Endothelial cell (in vitro differentiated cells): ENCODE measurements at regions not wholly inside any gene's neighbourhood (a gene's known extent, or its start where the extent isn't known, plus 50 kb on each side); places are given as distances from the start of the nearest gene placed in this dataset.

Experiments
- DNase-seq: peaks from one replicate; pipeline ENCODE4 v3.0.0; 2021; ENCODE audit warnings: low spot score
- H3K27ac Mint-ChIP-seq: one replicate; pipeline ENCODE4 v1.8.0; 2021; ENCODE audit warnings: mixed read lengths, inconsistent platforms; ENCODE audit not compliant: unreplicated experiment
- H3K27me3 Mint-ChIP-seq: one replicate; pipeline ENCODE4 v1.8.0; 2021; ENCODE audit warnings: mild to moderate bottlenecking, moderate library complexity, mixed read lengths, inconsistent platforms; ENCODE audit not compliant: unreplicated experiment
- H3K36me3 Mint-ChIP-seq: one replicate; pipeline ENCODE4 v1.8.0; 2021; ENCODE audit warnings: mild to moderate bottlenecking, low read depth, mixed read lengths, inconsistent platforms; ENCODE audit not compliant: unreplicated experiment
- H3K4me1 Mint-ChIP-seq: one replicate; pipeline ENCODE4 v1.8.0; 2021; ENCODE audit warnings: mild to moderate bottlenecking, mixed read lengths, inconsistent platforms; ENCODE audit not compliant: unreplicated experiment
- H3K4me3 Mint-ChIP-seq: one replicate; pipeline ENCODE4 v1.8.0; 2021; ENCODE audit warnings: mild to moderate bottlenecking, mixed read lengths, inconsistent platforms; ENCODE audit not compliant: unreplicated experiment
- H3K9me3 Mint-ChIP-seq: one replicate; pipeline ENCODE4 v1.8.0; 2021; ENCODE audit warnings: mixed read lengths, inconsistent platforms; ENCODE audit not compliant: unreplicated experiment
- TF ChIP-seq, protein P1 (sequence below): fragments of 200-600 bp; sonication (generic); IDR thresholded peaks from one replicate; pipeline ENCODE4 v1.5.0; 2021; ENCODE audit warnings: antibody characterized with exemption; ENCODE audit not compliant: unreplicated experiment

DNA sequence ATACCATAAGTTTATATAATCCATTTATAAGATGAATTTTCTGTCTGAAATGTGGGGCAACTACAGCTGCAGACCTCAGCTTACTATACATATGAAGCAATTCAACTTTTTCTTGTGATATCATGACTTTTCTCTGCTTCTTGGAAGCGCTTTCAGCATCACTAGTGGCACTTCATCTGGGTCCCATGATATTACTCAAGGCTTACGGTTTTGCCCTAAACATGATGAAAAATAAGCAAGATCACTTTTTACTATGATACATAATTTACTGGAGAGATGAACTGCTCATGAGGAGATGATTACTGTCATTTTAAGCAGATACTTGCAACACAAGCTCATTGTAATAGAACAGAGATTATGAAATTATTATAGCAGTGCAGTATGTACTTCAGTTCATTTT is 258.0 kb upstream of the ZSWIM2 start:
- no peak overlapping the region for H3K4me3 Mint-ChIP-seq
- H3K4me1 Mint-ChIP-seq, result no peaks in the 10 kb centered on the region
- TF ChIP-seq, protein P1, sequence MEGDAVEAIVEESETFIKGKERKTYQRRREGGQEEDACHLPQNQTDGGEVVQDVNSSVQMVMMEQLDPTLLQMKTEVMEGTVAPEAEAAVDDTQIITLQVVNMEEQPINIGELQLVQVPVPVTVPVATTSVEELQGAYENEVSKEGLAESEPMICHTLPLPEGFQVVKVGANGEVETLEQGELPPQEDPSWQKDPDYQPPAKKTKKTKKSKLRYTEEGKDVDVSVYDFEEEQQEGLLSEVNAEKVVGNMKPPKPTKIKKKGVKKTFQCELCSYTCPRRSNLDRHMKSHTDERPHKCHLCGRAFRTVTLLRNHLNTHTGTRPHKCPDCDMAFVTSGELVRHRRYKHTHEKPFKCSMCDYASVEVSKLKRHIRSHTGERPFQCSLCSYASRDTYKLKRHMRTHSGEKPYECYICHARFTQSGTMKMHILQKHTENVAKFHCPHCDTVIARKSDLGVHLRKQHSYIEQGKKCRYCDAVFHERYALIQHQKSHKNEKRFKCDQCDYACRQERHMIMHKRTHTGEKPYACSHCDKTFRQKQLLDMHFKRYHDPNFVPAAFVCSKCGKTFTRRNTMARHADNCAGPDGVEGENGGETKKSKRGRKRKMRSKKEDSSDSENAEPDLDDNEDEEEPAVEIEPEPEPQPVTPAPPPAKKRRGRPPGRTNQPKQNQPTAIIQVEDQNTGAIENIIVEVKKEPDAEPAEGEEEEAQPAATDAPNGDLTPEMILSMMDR, result no peak
- no peaks in the 10 kb centered on the region for H3K36me3 Mint-ChIP-seq
- DNase-seq, result no peak
- no peaks in the 10 kb centered on the region for H3K27me3 Mint-ChIP-seq
- no peaks in the 10 kb centered on the region for H3K9me3 Mint-ChIP-seq
- H3K27ac Mint-ChIP-seq, result no peak overlapping the region

DNA sequence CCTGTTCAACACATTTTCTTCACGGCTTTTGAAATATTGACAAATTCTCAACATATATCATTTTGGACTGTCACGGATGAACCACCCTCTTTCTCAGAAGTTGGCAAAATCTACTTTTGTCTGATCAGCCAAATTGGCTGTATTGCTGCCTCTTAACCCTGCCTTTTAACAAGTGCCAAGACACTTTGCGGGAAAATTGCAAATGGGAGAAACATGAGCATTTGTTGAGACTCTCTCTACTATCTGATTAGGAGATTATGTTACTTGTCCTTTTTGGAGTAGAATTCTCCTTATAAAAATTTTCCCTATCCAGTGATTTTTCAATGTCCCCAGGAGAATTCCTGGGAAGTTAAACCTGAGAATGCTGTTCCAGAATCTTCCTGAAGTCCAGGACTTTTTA is 256.2 kb upstream of the ZSWIM2 start:
- no peak overlapping the region for H3K4me3 Mint-ChIP-seq
- H3K4me1 Mint-ChIP-seq, result no peaks in the 10 kb centered on the region
- no peak overlapping the region for H3K27ac Mint-ChIP-seq
- TF ChIP-seq, protein P1, result no peak
- H3K36me3 Mint-ChIP-seq, result no peaks in the 10 kb centered on the region
- no peak for DNase-seq
- H3K9me3 Mint-ChIP-seq, result no peaks in the 10 kb centered on the region
- no peaks in the 10 kb centered on the region for H3K27me3 Mint-ChIP-seq

DNA sequence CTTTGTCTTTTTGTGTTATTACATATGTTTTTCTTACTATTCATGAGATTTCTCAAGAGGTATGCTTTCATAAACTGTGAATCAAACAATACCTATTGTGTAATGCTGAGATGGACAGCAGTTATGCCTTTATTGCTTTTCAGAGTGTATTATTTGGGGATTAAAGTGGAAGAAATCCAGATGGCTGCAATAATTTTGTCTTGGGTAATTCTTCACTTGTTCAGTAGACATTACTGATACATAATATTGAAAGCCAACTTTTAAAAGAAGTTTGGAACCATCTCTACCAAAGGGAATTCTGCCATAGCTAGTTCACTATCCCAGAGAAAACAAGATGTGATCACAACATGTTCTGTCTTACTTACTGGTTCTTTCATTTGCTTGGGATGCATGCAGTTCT is 253.4 kb upstream of the ZSWIM2 start:
- Mint-ChIP-seq H3K4me3 (no peak overlapping the region), H3K27ac (no peak overlapping the region), H3K36me3 (no peaks in the 10 kb centered on the region), H3K27me3 (no peaks in the 10 kb centered on the region), H3K9me3 (no peaks in the 10 kb centered on the region), H3K4me1 (no peaks in the 10 kb centered on the region)
- no peak for DNase-seq
- TF ChIP-seq, protein P1, result no peak

DNA sequence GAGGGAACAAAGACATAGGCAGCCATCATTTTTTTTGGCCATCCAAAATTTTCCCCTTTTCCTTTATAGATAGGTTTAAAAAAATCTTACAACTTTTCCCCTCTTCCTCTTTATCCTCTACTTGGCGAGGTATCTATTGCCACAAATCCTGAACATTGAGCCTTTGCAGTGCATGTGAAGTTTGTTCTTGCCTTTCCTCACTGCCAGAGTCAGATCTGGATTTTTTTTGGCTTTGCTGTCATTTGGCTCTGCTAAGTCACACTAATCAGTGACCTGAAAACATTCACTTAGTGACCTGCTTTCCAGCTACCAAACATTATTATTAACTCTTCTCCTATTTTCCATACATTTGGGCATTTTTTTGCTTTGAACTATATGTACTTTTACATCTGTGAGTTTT is 249.2 kb upstream of the ZSWIM2 start:
- H3K4me1 Mint-ChIP-seq, result peaks cover 11% of the 10 kb centered on the region
- H3K4me3 Mint-ChIP-seq, result no peak overlapping the region
- no peaks in the 10 kb centered on the region for H3K27me3 Mint-ChIP-seq
- H3K36me3 Mint-ChIP-seq, result no peaks in the 10 kb centered on the region
- no peak for DNase-seq
- H3K9me3 Mint-ChIP-seq, result no peaks in the 10 kb centered on the region
- TF ChIP-seq, protein P1, result no peak
- no peak overlapping the region for H3K27ac Mint-ChIP-seq

DNA sequence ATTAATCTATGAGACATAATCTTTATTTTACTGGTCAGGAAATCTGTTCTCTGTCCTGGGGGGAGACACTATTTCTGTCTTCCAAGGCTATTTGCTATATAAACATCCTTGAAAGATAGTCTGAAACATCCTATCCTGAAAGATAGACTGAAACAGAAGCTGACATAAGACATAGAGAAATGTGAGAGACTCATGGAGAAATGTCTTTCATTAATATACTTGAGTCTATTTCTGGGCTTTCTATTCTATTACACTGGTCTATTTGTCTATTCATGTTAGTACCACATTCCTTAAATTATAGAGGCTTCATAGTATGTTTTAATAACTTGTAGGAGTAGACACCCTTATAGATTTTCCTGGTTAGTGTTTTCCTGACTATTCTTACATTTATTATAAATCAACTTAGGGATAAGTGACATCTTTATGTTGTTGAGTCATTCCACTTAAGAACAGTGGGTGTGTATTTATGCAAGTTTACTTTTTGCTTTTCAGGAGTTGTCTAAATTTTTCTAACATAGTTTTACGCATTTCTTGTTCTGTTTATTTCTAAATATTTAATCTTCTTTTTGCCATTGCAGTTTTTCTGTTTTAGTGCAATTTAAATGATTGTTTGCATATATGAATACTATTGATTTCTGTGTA is 244.9 kb upstream of the ZSWIM2 start:
- Mint-ChIP-seq H3K27ac (no peak overlapping the region), H3K27me3 (no peaks in the 10 kb centered on the region), H3K36me3 (no peaks in the 10 kb centered on the region), H3K4me1 (peaks cover 11% of the 10 kb centered on the region), H3K9me3 (no peaks in the 10 kb centered on the region), H3K4me3 (no peak overlapping the region)
- no peak for DNase-seq
- TF ChIP-seq, protein P1, result no peak
